Stimulated activated naive CD8-positive, alpha-beta T cell treated with anti-CD3 and anti-CD28 coated beads, Interleukin-15, Interleukin-2, amounts not matched to agents 100 U/mL and 50 U/mL, for 24 hours (primary cell): ENCODE measurements at regions not wholly inside any gene's neighbourhood (a gene's known extent, or its start where the extent isn't known, plus 50 kb on each side); places are given as distances from the start of the nearest gene placed in this dataset.
A peak's percentile ranks its signal among the peaks of the same experiment; 100 is the strongest.

ENCODE experiments used
- ATAC-seq: fragments of 150-1000 bp; cut with Tn5 transposase; one replicate; pipeline ENCODE4 v1.10.0; 2021
- DNase-seq: peaks from one replicate; pipeline ENCODE4 v3.0.0; 2021

DNA sequence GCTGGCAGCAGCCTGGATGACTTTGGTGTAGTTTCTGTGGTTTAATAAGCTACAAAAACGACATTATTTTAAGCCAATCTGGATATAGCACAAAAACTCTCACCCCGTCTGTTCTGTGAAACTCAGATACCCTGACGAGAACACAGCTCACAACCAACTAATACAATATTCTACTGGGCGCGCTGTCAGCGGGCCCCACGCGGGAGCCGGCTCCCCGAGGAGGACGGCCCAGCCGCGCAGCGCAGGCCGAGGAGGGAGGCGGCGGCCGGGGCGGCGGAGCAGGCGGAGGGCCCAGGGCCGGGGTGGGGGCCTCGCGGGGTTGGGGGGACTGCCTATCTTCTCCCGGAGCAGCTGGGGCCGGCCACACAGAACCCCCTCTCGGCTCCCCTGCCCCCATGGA lies 87.2 kb upstream of the POU3F1 start:
- ATAC-seq (no peak), DNase-seq (no peak)

DNA sequence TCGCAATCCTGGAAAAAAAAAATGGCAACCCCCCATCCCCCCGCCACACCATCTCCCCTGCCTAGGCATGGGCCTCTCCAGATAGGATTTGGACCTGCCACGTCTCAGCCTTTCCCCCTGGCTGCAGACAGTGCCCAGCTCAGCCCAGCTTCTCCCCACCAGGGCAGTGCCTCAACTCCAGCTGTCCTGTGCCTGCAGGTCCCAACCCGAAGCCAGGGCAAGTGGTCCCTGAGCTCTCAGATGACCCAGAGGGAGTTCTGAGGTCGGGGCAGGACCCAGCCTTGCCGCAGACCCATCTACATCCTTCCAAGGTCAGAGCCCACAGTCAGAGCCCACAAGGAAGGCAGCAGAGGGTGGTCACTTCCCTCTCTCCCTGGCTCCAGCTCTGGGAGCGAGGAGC lies 86.7 kb upstream of the POU3F1 start:
- DNase-seq (no peak), ATAC-seq (no peak)

DNA sequence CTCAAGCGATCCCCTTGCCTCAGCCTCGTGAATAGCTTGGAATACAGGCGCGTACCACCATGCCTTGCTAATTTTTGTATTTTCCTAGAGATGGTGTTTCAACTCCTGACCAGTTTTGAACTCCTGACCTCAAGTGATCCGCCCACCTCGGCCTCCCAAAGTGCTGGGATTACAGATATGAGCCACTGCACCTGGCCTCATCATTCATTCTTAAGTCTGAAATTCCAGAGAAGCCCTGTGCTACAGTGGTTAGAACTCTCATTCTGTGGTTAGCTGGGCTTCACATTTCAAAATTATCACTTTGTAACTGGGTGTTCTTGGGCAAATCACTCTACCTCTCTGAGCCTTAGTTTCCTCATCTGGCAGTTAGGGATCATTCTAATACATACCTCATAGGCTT lies 86.1 kb upstream of the POU3F1 start:
- no peak for ATAC-seq
- DNase-seq: no peak

DNA sequence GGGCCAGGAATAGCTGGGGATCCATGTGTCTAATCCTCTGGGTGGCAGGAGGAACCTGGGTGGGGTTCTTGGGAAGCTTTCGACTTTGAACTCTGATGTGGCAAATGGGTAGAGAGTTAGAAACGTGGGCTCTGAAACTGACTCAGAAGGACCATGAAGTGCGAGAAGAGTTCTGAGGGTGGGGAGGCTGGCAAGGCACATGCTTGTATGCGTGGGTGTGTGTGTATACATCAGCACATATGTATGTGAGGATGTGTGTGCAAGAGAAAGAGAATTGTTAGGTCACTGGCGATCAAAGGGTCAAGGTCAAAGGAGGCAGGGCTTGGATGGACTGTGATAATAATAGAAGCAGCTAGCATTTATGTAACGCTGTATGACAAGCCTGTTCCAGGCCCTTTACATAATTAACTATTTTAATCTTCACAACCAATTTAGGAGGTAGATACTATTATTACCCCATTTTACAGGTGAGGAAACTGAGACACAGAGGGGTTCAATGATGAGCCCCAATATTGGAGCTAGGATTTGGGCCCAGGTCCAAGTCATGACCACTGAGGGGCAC lies 84.5 kb upstream of the POU3F1 start:
- DNase-seq (no peak), ATAC-seq (no peak)

DNA sequence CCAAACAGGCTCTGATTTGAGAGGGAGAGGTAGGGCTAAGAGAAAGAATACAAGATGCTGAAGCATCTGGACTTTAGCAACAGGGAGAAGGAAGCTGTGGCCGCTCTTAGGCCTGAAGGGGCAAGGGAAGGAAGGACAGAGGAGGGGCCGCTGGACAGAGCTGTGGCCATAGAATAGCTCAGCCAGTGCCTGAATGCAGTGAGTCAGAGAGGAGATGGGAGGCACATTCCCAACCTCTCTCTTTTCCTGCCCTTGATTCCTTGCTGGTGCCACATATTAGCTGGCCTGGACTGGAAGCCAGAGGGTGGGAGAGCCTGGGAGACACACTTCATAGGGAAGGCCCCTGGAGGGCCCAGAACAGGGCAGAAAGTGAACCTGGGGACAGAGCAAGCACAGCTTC lies 83.4 kb upstream of the POU3F1 start:
- DNase-seq (no peak), ATAC-seq (no peak)

DNA sequence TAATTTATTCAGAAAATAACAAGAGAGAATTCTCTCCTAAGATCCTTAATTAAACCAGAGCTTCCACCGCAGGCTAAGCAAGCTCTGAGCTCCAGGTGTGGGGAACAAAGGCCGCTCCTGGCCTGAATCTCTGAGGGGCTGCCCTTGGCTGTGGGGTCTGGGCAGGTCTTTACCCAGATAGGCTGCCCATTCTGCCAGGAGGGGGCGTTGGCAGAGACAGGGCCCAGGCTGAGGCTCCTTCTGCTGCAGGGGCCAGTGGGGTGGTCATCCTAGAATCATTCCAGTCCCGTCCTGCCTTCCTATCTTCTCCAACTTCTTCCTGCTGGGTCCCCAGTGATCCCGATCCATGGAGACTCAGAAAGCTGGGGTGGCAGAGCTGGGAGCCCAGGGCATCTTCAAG lies 82.9 kb upstream of the POU3F1 start:
- no peak for DNase-seq
- no peak for ATAC-seq

DNA sequence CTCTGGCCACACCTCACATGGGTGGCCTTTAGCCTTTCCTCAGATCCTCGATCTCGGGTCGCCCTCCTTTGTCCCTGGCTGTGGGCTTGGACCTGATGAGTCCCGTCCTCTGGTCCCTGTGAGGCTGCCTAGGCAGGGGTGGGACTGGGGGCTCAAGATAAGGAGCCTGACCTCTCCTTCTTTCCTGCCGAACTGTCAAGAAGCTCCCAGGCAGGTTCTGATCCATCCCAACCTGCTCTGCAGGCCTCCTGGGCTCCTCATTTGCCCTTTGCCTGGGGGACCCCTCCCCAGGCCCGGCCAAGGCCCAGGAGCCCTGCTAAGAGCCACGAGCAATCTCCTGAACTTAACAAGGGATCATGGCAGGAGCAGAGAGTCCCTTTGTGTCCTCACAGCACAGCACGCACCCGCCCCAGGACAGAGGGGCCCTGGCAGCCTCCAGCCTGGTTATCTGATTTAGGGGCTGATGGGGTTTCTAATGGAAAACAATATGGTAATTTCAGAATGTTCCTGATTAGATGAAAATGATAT lies 82.4 kb upstream of the POU3F1 start:
- no peak for ATAC-seq
- no peak for DNase-seq

DNA sequence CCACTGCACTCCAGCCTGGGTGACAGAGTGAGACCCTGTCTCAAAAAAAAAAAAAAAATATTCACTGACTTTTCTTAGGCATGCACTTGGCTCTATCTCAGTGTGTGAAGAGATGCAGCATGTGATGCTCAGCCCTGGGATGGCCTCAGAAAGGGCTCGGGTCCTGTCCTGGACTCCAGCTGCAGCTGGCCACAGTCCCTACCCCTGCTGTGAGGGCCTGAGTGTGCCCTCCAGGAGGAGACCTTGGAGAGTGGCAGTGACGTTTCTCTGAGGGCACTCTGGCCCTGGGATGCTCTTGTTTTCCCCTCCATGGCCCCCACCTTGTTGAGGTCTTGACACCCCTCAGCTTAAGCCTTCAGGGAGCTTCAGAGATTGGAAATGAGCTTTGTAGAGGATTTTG lies 81.9 kb upstream of the POU3F1 start:
- ATAC-seq (no peak), DNase-seq (no peak)

DNA sequence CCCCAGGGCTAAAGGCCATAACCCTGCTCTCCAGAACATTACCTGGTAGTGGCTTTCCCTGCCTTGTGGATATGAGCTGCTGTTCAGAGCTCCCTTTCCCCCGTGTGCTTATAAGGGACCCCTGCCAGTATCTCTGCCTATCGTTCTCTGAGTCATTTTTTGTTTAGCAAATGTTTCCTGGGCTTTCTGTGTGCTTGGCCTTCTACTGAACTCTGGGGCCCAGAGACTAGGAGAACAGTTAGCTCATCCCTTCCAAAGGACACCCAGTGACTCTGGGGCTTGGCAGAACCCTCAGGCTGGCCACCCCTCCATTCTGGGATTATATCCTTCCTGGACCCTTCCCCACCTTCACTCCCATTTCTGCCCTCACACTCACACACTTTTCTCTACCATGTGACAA lies 80.8 kb upstream of the POU3F1 start:
- ATAC-seq: no peak

DNA sequence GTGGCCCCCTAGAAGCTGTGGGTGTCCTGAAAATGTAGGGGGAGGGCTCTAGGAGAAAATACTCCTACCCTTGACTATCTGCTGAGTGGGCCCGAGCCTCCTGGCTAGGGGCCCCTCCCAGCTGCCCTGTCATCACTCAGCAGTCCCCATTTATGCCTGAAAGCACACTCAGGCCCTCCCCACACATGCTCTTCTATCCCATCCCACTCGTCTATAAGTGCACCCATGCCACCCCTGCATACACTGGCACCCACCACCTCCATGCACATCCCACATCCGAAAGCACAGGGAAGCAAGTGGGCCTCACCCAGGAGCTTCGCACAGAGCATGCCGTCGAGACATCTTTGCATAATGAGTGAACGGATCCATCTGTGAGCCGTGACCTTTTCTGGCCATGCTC lies 80.4 kb upstream of the POU3F1 start:
- DNase-seq: no peak

More for the DNA sequence above, 80.8 kb upstream of the POU3F1 start:
- DNase-seq: no peak

DNA sequence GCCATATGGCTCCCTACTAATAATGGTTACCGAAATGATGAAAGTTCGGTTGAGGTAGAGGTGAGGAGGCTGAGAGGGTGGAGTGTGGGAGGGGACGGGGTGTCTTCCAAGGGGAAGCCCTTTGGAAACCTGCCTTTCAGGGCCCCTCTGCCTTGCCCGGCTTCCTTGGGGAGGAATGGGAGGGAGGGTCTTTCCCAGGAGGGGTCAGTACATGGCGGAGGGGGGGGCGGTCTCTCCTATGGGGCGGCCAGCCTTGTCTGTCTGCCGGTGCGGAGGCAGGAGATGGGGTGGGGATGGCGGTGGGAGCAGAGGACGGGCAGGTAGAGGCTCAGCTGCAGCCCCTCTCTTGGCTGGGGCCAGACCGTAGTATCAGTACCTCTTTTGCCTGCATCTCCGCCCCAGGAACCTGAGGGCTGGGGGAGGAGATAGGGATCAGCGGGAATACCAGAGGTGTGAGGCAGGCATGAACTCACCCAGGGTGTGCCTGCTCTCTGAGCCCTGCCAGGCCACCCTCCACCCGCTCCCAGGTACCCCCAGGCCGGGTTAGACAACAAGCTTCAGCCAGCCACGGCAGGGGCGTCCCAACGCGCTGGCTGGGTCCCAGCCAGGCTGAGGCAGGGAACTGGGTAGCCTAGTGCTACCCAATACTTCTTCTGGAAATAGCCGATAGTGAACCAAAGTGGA lies 79.4 kb upstream of the POU3F1 start:
- ATAC-seq (no peak), DNase-seq (no peak)

More for the DNA sequence above, 80.4 kb upstream of the POU3F1 start:
- no peak for ATAC-seq

DNA sequence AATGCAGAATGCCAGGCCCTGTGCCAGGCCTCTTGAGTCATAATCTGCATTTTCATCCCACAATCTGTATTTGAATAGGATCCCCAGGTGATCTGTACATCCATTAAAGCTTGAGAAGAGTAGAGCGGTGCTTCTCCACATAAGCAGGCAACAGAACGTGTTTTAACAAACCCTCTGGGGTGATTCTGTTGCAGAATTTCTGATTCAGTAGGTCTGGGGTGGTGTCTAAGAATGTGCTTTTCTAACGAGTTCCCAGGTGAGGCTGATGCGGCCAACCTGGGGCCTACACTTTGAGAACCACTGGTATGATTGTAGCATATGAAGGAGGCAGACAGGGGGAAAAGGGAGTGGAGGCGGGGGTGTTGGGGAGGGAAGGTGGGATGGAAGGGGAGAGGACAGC lies 78.4 kb upstream of the POU3F1 start:
- DNase-seq (no peak), ATAC-seq (no peak)

DNA sequence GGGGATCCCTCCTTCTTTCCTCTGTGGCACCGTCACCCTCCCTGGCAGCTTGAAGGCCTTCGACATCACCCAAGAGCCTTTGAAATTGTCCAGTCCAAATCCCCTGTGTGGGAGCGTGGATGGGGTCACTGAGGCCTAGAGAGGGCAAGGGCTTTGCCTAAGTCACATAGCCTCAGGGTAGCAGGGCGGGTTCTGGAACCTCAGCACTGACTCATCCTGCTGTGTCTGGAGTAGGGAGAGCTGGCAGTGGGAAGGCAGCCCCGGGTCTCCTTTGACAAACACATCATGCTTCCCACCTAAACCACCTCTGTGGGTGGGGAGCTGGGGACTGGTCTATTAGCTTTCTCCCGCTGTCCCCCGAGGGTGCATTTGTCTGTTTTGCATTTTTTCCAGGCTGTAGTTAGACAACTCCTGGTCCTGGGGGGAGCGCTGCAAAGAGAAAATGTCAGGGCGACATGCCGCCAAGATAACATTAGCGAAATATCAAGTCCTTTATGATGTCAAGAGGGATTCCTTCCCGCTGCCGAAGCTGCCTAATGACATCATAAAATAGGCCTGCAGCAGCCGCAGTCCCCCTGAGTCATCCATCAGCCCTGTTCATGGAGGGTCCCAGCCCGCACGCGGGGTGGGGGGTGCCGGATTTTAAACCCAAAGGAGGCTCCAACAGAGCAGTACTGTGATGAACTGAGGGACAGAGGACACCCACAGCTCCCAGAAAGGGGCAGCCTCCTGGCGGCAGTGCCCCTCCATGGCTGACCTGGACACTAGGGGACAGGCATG lies 77.0 kb upstream of the POU3F1 start:
- no peak for ATAC-seq
- DNase-seq: no peak

DNA sequence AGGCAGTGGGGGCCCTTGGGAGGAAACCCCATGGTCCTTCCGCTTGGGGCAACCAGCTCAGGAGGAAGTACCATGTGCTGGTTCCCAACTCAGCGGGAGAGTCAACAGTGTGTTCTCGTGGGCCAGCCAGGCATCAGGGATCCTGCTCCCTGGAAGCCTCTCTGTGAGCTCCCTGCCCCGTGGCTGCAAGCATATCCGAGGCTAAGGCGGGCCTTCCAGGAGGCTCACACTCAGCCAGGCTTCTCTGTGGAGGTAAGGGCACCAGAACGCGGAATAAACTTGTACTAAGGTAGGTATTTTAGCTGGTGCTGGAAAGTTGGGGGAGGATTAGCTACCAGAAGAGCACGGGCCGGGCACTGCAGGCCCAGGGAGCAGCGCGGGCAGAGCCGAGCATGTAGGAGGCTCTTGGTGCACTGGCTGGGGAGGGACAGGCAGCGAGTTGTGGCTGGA lies 74.7 kb upstream of the POU3F1 start:
- no peak for ATAC-seq

DNA sequence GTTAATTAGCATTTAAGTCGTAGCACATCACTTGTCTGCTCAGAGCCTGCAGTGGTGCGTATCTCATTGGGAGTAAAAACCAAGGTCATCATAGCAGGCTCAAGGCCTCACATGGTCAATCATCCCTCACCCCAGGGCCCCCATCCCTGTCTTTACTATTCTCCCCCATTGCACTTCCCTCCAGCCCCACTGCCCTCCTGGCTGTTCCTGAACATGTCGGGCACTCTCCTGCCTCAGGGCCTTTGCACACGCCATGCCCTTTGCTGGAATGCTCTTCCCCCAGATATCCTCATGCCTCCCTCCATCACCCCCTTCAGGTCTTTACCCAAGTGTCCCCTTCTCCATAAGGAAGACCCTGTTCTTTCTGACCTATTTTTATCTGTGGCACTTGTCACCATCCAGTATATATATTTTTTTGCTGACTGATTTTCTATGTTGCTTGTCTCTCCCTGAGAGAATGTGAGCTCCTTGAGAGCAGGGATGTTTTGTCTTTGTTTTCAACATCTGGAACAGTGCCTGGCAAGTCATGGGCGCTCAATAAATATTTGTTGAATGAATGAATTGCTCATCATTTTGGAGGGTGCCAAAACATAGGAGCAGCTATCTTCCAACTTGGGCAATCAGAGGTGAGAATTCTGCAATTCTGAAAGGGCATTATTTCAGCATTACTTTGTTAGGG lies 74.1 kb upstream of the POU3F1 start:
- DNase-seq (no peak), ATAC-seq (no peak)

More for the DNA sequence above, 74.7 kb upstream of the POU3F1 start:
- no peak for DNase-seq

DNA sequence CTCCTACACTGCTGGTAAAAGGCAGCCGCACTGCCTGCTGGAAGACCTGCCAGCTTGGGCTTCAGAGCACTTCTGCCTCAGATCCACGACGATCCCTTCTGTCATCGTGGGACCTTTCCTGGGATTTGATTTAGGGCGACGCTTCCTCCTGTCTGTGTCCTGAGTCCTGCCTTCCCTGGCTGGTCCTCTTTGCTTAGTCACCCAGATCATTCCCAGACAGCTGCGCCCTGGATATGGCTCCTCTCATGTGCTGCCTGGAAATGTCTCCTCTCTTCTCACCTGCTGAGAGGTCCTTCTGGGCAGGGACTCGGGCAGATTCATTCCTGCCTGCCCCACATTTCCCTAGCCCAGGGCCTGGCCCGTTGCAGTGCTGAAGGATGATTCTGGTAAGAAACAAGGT lies 72.4 kb upstream of the POU3F1 start:
- DNase-seq: no peak

DNA sequence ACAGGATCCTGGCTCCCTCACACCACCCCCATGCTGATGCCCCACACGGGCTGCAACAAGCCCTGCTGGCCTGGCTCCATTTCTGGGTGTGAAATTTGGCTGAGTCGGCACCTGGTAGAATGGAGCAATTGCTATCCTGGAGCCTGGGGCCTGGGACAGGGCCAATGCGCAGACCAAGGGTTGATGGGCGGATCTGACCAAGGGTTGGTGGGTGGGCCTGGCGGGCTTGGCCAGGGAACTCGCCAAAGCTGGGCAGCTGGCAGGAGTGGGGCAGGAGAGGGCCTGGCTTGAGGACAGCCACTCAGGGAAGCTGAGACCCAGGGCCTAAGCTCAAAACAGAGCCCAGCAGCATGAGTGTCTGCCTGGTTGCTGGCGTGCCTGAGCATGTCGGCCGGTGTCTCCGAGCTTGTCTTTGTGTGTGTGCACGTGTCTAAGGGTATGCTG lies 70.9 kb upstream of the POU3F1 start:
- ATAC-seq (no peak), DNase-seq (no peak)

More for the DNA sequence above, 72.4 kb upstream of the POU3F1 start:
- ATAC-seq: no peak

DNA sequence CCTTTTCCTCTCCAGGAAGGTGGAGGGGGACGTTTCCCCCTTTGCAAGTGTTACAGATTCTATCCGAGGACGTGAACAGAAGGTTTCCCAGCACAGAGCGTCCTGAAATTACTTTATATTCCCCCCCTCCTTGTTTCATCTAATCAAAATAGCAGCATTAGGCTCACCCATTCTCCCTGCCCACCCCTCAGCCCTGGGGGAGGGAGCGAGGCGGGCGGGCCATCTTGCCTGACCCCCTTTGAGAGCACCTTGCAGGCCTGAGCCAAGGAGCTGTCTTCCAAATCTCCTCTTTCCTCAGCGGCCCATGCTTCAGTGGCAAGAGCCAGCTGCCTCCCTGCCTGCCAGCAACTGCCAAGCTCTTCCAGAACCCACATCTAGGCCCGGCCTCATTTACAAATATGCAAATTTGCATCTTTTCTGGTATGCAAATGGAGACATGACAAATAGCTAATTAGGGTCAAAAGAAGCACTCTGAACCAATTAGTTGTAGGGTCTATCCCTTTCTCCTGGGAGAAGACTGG lies 69.1 kb upstream of the POU3F1 start:
- DNase-seq (no peak), ATAC-seq (no peak)

DNA sequence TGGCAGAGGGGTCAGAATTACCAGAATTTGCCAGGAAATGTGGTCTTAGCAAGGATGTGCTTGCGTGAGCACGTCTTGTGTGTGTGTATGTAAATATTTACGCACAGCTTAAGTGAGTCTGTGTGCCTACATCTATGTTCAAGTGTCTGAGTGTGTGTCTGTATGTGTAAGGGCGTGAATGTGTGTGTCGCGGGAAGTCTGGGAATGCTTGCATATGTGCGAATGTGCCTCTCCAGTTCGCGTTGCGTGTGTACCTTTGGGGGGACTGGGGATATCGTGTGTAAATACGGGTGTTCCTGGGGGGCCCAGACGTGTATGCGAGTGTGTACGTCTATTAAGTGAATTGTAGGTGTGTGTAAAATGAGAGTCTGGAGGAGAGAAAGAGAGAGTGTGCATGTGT lies 68.6 kb upstream of the POU3F1 start:
- no peak for DNase-seq
- ATAC-seq: no peak

DNA sequence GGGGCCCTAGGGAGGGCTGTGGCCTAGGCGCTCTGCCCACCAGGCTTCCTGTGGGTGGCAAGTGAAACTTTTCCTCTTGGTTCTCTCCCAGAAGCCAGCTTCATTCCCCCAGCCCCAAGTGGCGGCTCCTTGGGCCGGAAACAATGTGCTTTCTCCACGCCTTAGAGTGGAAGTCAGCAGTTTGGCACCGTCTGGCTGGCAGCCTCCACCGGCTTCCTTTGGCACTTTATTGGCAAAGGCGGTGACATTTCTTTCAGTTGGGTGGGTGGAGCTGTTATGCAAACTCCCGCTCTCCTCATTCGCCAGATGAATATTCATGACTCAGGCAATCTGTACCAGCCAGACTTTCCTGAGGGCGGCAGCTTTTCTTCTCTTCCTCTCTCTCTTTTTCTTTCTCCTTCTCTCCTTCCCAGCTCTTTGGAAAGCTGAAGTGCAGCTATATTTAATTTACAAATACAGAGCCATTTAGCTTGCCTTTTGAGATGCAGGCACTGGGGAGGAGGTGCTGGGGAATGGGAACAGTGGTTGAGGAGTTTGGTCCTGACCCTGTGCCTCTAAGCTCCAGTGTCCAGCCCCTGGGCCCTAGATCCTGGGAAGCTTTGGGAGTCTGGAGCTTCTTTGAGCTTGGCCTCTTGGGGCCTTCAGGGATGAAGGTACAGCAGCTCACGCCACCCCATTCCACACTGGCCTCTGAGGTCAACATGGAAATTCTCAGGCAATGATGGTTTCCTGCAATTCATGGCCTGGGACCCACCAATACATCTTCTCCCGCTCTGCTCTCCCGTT lies 67.8 kb upstream of the POU3F1 start:
- ATAC-seq: peak; percentile 32
- DNase-seq: no peak

DNA sequence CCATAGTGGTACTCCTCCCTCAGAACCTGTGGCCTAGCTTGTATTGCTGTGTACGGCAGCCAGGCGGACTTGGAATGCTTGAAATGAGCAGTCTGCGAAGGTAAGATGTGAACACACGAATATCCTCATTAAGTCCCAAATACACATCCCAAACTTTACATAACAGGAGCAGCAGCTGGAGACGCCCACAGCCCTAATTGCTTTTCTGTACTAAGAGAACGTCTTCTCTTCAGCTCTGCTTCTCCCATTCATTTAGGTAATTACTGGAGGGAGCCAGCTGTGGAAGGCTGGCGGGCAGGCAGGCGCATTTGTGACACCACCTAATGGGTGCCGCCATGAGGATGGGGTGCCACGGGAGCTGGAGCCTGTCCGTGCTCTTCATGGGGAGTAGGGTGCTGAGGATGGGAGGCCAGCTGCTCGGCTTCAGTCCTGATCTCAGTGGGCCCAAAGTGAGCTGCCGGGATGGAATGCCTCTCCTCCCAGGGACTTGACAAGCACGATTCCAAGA lies 66.6 kb upstream of the POU3F1 start:
- ATAC-seq (no peak), DNase-seq (no peak)
